ENCODE measurements at regions not wholly inside any gene's neighbourhood (a gene's known extent, or its start where the extent isn't known, plus 50 kb on each side); places are given as distances from the start of the nearest gene placed in this dataset.

DNA sequence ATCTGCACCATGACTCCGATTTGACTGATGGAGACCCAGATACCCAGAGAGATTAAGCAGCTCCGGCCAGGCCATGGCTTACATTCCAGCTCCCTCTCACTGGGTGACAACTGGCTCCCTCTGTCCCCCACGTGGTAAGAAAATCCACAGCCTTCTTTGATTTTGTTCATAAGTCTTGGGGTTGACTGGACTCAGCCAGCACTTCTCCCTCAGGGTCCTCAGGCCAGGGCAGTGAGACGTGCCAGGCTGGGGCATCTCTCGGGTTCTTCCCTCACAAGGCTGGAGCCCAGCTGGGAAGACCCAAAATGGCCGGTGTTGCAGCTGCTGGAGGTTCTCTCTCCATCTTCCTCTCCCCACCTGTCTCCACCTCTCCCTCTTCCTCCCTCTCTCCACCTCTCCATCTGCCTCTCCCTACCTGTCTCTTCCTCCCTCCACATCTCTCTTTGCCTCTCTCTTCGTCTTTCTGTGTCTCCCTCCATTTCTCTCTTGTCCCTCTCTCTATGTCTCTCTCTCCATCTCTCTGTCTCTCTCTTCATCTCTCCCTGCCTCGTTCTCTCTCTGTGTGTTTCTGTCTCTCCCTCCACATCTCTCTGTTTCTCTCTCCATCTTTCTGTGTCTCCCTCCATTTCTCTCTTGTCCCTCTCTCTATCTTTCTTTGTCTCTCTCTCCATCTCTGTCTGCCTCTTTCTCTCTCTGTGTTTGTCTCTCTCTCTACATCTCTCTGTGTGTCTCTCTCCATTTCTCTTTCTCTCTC, 105.3 kb downstream of the FOXL1 start:
- no peak for DNase-seq

DNA sequence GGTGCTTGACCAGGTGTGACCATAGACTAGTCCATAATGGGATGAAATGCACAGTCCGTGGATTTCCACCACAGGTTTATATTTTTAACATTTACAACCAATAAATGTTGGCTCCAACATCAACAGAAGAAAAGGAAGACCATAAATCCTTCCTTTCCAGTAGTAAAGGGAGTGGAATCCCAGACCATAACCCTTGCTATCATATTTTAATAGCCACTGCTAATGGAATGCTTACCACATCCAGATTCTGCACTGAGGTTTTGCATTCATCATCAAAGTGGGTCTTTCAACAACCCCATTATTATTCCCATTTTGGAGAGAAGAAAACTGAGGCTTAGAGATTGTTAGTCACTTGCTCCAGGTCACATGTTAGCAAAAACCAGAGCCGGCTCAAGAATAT, 106.7 kb downstream of the FOXL1 start:
- DNase-seq: no peak

DNA sequence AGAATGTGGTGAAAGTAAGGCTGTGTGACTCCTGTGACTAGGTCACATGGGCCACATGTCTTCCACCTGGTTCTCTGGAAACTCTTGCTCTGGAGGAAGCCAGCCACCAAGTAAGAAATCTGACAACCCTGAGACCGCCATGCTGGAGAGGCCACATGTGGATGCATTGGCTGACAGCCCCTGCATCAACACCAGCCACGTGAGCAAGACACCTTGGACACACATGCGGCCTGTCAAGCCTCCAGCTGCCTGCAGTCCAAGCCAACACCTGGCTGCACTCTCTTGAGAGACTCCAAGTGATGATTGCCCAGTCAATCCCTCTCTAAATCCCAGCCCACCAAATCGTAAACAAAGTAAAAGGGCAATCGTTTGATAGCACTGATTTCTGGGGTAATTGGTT, 112.6 kb downstream of the FOXL1 start:
- no peak for DNase-seq

DNA sequence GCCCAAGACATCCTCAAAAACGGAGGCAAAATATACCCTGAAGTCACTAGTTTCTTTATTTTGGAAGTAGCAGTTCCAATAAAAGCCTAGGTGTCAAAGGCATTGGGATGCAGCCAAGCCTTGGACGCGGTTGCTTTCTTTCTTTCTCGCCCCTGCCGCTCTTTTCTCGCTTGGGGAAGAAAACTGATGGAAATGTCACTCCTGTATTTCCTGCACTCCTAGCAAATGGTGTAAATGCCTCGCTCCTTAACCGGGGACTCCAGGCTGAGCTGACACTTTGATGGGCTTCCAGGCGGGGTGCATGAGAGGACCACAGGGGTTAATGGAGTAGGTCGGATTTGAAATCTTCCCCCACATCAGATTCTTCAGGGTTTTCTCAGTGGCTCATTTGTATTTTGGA, 114.1 kb downstream of the FOXL1 start:
- no peak for DNase-seq

DNA sequence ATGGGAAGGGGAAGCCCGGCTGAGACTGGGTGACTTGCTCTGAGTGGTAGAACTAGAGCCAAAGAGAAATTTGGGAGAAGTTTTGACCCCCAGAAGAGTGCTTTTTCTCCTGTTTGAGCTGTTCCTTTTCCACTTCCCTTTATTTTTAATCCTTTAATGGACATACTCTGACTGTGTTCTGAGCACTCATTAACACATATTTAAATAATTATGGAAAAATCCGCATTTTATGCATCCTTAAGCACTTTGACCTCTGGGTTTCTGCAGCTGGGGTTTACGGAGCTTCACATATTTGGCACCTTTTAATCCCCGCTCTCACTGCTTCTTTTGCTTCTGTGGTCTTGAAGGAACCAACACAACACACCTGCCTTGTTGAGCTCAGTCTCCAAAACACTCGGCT, 114.7 kb downstream of the FOXL1 start:
- no peak for DNase-seq

DNA sequence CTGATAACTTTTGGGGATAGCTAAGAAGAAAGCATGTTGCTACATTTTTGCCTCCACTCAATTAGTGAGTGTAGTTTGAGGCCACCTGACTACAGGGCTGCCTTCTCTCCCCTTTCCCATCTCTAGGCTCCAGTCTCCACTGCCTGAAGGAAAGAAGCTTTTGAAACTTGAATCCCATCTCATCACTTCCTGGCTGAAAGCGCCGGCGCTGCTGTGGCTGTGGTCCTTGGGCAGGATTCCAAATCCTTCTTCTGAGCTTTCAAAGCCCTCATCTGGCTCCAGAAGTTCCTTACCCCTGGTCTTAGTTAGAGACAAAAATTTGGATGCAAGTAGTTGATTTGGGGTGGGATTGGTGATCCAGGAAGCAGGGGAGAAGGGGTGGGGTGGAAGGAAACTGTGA, 119.4 kb downstream of the FOXL1 start:
- no peak for DNase-seq

DNA sequence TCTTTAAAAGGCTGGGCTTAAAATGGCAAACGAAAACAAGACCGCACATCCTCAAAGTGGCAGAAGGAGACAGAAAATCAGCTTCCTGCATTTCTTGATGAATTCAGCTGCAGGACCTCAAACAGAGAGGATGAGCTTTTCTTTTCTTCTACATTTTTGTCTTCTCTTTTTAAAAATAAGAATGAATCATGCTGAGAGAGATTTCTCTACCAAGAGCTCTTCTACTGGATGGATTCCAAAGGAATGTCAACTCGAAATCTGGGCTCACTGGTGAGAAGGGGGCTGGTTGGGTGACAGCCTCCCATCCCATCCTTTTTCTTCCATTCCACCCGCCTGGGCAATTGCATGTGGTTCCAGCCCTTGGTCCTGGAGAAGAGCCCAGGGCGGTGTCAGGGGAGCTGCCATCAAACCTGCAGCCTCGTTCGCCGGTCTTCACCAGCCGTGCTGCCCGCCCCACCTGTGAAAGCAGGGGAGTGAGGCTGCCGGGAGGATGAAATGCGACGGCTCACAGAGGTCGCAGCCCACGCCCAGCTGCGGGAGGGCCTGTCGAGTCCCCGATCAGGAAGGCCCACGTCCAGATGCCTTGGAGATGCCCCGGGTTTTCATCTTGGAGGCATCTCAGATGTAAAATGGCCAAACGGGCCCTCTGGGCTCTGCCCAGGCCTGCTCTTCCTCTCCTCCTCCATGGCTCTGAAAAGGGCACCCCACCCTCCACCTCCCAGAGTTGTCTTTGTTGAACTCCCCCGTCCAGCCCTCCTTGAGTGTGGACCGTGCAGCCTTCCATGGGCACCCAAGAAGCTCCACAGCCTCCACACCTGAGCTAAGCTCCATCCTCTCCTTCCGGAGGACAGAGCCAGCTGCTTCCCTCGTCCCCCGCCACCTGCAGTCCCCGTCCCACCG, 121.9 kb downstream of the FOXL1 start:
- DNase-seq: no peak

DNA sequence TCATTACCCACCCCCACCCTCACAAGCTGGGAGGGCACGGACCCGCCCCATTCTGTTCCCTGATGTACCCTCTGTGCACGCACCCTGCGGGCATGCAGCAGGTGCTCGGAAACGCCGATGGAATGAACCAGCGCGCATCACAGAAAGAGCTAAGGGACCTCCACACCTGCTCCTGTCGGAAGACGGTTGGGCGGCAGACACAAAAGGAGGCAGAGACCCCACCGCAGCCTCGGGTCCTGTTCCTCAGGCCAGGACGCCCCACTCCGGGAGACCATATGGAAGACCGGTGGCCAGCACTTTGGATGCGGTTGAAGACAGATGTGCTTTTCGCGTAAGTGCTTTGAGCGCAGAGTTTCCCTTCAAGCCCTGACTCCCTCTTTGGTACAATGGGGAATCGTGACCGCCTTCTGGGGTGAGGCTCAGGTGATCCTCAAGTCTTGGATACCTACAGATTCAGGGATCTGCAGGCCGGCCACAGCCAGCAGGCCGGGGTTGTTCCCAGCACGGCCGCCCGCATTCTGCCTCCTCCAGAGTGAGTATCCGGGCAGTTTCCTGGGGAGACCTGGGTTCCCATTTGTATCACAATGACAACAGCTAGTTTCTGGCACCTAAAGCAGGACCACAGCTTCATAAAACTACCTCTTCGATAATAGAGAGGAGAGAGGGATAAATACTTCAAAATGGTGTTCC, 123.1 kb downstream of the FOXL1 start:
- no peak for DNase-seq

DNA sequence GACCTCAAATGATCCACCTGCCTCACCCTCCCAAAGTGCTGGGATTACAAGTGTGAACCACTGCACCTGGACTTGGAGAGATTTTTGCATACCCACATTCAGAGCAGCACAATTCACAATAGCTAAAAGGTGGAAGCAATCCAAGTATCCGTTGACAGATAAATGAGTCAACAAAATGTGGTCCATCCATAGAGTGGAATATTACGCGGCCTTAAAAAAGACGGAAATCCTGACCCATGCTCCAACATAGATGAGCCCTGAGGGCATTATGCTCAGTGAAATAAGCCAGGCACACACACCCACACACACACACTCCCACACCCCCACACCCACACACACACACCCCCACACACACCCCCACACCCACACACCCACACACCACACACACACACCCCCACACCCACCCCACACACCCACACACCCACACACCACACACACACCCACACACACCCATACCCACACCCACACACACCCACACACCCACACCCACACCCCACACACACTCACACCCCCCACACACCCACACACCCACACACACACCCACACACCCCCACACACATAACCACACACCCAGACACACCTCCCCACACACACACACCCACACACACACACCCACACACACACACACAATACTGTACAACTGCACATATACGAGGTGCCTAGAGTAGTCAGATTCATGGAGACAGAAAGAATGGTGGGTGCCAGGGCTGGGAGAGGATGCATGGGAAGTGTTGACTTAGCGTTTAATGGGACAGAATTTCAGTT, 124.7 kb downstream of the FOXL1 start:
- no peak for DNase-seq

DNA sequence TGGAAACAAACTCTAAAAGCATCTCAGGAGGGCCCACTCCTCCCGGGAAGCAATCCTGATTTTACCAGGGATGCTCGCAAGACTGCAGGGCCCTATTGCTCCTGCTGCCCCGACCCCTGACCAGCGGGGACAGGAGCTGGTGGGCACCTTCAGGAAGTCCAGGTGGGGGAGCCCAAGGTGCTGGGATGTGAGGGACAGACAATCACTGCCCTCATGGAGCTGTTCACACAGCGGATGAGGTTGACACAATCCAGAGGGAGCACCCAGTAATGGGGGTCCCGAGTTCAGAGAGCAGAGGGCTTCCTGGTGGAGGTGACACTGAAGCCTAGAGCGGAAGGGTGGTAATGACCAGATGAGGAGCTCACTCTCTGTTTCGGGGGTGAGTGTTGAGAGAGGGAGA, 126.2 kb downstream of the FOXL1 start:
- DNase-seq: no peak

DNA sequence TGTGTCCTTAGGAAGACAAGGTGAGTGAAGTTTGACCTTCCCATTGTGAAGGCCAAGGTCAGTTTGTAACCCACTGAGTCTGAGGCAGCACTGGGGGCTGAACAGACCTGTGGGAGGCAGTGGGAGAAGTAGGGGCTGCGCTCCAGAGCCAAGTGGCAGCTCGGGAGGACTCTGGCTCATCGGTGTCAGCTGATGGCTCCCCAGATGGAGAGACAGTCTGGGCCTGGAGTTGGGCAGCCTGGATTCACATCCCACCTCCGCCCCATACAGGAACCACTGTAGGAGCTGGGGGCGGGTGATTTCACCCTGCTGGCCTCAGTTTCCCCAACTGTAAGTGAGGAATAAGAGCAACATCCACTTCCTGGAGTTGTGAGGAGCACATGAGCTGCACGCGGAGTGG, 128.4 kb downstream of the FOXL1 start:
- DNase-seq: no peak

DNA sequence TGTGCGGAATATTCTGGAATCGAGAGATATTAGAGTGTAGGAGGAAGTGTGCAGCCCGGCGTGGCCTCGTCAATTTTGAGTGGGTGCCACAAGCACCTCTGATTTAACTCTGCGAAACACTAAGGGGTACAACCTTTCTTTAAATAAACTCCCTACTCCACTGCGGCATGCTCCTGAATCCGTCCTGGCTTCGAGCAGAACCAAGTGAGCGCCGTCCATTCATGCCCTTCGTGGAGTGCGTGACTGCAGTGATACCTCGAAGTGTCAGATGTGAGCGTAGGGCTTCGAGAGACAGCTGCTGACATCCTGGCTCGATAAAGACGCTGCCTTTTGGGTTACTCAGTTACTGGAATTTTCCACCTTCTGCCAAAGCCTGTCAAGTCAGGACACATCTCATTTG, 128.8 kb downstream of the FOXL1 start:
- DNase-seq: no peak

DNA sequence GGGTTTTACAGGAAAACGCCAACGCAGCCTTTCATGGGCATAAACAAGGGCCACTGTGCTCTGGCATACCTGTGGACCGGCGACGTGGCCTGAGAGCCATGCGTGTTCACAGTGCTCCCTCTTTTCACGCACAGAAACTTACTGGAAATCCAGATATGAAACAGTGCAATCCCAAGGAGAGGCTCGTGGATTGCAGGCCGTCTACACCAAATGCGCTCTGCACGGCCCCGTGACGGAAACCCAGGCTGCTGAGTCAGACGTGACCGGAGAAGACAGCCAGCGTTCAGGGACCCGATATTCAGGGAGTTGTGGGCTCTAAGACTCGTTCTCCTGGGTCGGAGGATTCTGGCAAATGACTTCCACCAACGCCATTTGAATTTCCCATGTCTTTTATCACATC, 129.2 kb downstream of the FOXL1 start:
- no peak for DNase-seq

DNA sequence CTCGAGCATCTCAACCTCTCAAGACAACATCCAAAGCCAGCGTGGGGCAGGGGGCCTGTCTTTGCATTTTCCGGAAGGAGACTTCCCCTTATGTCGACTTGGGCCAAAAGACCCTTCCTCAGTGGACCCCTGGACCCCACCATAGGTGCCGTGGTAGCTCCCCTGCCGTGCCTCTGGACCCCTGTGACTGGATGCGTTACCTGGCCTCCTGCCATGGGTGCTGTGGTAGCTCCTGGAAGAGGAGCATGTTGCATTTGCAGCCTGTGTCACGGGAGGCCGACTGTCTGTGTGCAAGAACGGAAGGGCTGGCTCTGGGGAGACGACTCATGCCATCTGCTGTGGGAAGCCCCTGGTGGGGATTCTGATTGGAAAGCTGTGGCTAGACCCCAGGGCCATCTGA, 130.1 kb downstream of the FOXL1 start:
- no peak for DNase-seq

DNA sequence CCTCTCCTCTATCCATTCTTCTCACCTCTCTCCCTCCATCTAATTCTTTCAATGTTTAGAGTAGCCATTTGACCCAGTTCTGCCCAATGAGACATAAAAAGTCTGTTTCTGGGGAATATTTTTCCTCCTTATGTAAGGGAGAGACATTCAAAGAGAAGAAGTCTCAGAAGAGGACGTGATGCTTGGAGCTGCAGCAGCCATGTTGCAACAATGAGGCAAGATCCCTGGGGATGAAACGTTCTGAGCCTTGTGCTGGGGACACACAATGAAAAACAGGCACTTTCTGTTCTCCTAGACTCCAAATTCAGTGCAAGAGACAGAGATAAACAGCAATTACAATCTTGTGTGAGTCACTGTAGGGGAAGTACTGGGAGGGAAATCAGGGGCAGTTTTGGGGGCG, 130.8 kb downstream of the FOXL1 start:
- DNase-seq: no peak

DNA sequence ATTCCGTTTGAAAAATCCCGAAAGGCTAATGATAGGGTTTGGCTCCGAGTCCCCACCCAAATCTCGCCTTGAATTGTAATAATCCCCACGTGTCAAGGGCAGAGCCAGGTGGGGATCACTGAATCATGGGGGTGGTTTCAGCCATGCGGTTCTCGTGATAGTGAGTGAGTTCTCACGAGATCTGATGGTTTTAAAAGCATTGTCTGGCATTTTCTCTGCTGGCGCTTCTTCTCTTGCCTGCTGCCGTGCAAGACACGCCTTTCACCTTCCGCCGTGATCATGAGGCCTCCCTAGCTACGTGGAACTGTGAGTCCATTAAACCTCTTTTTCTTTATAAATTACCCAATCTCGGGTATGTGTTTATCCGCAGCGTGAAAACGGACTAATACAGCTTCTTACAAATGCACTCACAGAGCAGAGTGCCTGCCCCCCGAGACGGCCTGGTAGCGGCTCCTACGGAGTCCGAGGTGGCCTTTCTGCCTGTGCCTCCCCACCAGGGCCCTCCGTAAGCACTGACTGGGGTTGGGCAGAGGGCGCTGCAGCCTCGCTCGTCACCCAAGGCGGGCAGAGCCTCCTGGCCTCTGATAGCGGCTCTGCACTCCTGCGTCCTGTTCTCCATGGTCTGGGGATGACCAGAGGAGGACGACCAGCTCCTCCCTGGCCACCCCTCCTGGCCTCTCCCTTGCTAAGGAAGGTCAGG, 131.7 kb downstream of the FOXL1 start:
- DNase-seq: no peak

DNA sequence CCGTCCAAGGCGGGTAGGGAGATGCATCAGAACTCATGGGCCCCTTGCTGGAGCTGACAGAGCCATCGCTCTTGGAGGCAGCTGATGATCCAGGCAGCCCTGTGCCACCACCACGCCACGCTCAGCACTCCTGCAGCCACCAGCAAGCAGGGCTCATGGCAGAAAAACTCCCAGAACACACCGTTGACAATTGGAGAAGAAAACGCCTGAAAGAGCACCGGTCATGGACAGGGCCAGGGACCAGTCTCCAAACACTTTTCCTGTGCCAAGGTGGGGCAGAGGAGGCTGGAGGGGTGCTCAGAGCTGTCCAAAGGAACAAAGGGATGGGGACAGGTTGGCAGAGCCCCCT, 132.2 kb downstream of the FOXL1 start:
- DNase-seq: no peak

DNA sequence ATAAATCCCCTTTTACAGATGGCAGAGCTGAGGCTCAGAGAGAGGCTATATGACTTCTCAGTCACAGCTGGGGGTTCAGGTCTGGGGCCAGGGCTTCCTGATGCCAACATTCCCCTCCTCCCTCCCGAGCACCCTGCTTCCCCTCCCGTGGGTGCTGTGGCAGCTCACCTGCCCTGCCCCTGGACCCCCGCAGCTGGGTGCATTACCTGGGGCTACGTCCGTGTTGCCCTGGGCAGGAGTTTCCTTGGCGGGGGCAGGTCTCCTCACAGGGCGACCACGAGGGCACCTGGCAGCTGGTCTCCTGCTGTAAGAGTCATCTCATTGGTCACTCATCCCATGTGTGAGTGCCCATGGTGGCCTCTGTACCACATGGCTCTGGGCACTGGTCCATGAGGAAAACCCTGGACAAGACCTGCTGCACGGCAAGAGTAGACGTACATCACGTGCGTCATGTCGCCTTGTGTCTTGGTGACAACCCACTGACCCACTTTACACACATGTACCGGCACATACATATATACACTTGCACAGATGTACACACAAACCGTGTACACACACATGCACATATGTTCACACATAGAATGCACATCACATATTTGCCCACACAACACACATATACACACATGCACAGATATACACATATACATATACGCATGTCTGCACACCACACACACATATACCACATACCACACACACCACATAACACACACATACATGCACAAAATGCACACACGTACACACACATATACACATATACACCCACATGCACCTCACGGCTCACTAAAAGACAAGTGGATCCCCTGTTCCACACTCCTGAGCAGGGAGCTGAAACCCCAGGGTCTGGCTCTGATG, 134.0 kb downstream of the FOXL1 start:
- no peak for DNase-seq

DNA sequence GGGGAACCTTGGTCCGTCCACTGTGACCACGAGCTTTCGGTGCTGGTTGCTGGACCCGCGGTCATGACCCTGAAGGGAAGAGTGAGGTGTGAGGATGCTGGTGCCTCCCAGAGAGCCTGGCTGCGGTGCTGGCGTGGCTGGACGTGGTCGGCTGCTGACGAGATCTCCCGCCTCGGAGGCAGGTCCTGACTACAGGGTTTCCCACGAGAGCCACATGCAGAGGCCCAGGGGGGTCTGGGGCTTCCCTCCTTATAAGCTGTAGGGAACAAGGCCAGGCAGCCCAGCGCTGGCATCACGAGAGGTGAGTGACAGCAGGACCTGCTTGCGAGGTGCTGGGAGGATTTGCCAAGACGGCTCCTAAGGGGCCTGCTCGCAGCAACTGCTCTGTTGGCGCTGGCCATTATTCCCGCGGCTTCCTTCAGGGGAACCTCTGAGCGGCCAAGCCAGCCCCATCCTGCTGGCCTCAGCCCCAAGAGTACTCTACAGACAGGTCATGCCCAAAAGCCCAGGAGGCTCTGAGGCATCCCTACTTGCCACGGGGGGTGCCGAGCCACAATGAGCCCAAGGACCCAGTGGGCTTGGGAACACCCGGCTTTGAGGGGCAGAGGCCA, 134.8 kb downstream of the FOXL1 start:
- no peak for DNase-seq

DNA sequence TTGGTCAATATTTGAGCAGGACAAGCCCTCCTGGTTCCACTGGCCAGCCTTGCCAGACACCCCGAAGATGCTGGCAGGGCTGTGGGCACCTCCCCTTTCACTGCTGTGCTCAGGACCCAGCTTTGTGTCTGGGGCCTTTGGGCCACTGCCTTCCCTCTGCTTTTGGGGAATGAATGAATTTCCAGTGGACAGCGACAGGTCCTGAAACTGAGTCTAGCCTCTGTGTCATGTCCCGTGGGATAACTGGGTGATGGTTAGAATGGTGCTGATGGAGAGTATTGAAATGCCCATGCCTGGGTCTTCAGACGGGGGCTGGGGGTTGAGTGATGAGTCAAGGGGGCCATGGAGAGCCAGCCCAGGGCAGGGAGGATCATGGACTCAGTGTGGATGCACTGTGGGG, 135.8 kb downstream of the FOXL1 start:
- DNase-seq: no peak

DNA sequence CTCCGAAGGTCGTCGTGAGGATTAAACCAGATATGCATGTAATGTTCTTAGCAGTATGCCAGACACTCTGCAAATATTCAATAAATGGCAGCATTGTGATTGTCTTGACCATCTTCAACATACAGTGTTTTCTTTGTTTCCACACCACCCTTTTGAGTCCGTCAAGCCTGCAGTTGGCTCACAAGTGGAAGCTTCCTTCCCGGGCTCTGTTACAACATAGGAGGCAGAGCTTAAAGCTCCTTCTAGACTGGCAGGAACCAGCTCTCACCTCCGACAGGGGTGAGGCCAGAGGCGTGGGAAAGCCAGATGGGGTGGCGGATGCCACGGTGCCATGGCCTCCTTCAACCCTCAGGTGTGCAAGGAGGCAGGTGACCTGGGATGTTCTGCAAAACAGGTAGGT, 138.3 kb downstream of the FOXL1 start:
- DNase-seq: no peak

Data from activated naive CD4-positive, alpha-beta T cell treated with anti-CD3 and anti-CD28 coated beads, Interleukin-2, amount 50 U/mL, for 16 hours (primary cell).